AG04449 (cell line): ENCODE measurements at regions not wholly inside any gene's neighbourhood (a gene's known extent, or its start where the extent isn't known, plus 50 kb on each side); places are given as distances from the start of the nearest gene placed in this dataset.

Experiments used
- CTCF ChIA-PET: fragments of 350-600 bp; formaldehyde crosslinking; extraction: SDS; loops from one replicate; lab custom pipeline; 2021; ENCODE audit warnings: antibody characterized with exemption; lab: Yijun Ruan, JAX
- POLR2A ChIA-PET: fragments of 400-600, 350-600 bp; formaldehyde crosslinking; extraction: SDS; loops from one replicate; lab custom pipeline; 2020; ENCODE audit warnings: antibody characterized with exemption, inconsistent platforms; lab: Yijun Ruan, JAX
- DNase-seq: peaks from one replicate; pipeline ENCODE4 v3.0.0-alpha.2; 2010; ENCODE audit warnings: low read depth, low spot score
- H3K4me3 ChIP-seq: 2 replicates; pipeline ENCODE4 v1.5.1; 2011; ENCODE audit warnings: low read depth, mild to moderate bottlenecking, control low read depth, low read length
- CTCF ChIP-seq: IDR thresholded peaks from one replicate; pipeline ENCODE4 v1.5.1; 2011; ENCODE audit warnings: mild to moderate bottlenecking, moderate library complexity, low read length, control low read depth, inconsistent platforms; ENCODE audit not compliant: insufficient read depth; ENCODE audit errors: missing control alignments

GRCh38 chr3:166324401-166324800 lies 487.2 kb upstream of the BCHE start:
- DNase-seq, result no peak
- no peak for TF ChIP-seq CTCF
- ChIA-PET CTCF (no interaction called here), POLR2A (no interaction called here)
- no peak overlapping the region for H3K4me3 ChIP-seq

- no peak for DNase-seq
- ChIA-PET CTCF (no interaction called here), POLR2A (no interaction called here)
- TF ChIP-seq CTCF, result no peak
- no peak overlapping the region for H3K4me3 ChIP-seq
These were observed 485.2 kb upstream of the BCHE start for GRCh38 chr3:166322391-166322790.

- CTCF ChIA-PET, result no interaction called here
- DNase-seq, result no peak
- TF ChIP-seq CTCF, result no peak
- no peak overlapping the region for H3K4me3 ChIP-seq
- POLR2A ChIA-PET, result no interaction called here
These were observed 470.6 kb upstream of the BCHE start for GRCh38 chr3:166307756-166308350.

GRCh38 chr3:166304584-166304983 lies 467.4 kb upstream of the BCHE start:
- ChIA-PET POLR2A (no interaction called here), CTCF (no interaction called here)
- no peak overlapping the region for H3K4me3 ChIP-seq
- TF ChIP-seq CTCF, result no peak
- no peak for DNase-seq

GRCh38 chr3:166303681-166304080 lies 466.5 kb upstream of the BCHE start:
- ChIA-PET CTCF (no interaction called here), POLR2A (no interaction called here)
- TF ChIP-seq CTCF, result no peak
- no peak overlapping the region for H3K4me3 ChIP-seq
- no peak for DNase-seq

- ChIA-PET CTCF (no interaction called here), POLR2A (no interaction called here)
- no peak for TF ChIP-seq CTCF
- no peak overlapping the region for H3K4me3 ChIP-seq
- no peak for DNase-seq
These were observed 465.1 kb upstream of the BCHE start for GRCh38 chr3:166302331-166302730.
